Islet of Langerhans (tissue), 1 donor: ENCODE measurements at regions not wholly inside any gene's neighbourhood (a gene's known extent, or its start where the extent isn't known, plus 50 kb on each side); places are given as distances from the start of the nearest gene placed in this dataset.
"Not testable (repeated sequence)": the region's sequence is repeated elsewhere in the genome, so short reads cannot be mapped to it uniquely, and the experiment has no call there.

Experiments used
- FAIRE-seq: peaks from one replicate; lab custom pipeline; 2011; peaks lifted over from hg19 to GRCh38; lab: Jason Lieb, UNC

DNA sequence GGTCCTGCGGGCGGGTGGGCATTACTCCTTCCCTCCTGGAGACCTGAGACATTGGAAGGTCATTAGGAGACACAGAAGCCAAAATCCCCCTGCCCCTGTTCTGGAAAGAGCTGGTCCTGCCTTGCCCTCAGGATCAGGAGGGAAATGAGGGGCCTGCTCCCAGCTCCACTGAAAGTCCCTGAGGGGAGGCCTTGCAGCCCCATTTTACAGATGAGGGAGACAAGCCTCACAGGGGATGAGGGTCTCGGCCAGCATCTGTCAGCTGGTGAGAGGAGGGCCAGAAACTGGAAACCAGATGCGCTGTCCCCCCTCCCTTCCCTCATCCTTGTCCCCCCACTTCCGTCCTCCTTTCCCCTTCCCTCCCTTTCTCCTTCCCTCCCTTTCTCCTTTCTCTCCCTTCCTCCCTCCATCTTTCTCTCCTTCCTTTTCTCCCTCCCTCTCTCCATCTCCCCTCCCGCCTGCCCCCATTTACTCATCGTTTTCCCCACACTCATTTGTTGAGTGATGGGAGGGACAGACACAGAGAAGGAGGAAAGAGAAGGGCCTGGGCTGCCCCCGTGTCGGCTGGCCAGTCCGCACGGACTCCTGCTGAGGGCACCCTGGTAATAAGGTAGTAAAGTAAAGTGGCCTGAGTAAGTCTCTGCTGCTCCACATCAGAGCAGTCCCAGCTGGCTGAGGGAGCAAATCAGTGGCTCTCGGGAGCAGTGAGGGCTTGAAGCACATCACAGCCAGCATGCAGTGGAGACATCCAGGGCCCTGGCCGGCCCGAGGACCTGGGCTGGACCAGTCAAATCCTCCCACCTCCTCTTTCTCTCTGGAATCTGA lies 112.4 kb upstream of the ALDH1A3 start:
- FAIRE-seq: no peak

DNA sequence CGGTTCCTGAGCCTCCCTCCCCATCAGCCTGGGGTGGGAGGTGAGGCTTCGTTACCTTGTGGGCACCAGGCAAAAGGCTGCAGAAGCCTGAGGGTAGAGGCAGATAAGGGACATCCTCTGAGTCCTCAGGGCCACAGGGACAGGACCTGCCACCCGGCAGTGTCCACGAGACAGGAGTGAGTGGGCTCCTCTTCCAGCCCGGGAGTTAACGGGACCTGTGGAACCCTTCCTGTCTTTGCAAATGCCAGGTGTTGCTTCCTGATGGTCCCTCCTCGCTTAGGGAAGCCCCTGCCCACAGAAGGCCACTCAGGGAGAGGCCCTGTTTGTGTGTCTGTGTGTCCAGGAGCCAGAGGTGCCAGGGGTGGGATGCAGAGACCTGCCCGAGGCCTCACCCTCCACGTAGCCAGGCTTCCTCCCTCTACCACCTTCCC lies 111.1 kb upstream of the ALDH1A3 start:
- FAIRE-seq: no peak

DNA sequence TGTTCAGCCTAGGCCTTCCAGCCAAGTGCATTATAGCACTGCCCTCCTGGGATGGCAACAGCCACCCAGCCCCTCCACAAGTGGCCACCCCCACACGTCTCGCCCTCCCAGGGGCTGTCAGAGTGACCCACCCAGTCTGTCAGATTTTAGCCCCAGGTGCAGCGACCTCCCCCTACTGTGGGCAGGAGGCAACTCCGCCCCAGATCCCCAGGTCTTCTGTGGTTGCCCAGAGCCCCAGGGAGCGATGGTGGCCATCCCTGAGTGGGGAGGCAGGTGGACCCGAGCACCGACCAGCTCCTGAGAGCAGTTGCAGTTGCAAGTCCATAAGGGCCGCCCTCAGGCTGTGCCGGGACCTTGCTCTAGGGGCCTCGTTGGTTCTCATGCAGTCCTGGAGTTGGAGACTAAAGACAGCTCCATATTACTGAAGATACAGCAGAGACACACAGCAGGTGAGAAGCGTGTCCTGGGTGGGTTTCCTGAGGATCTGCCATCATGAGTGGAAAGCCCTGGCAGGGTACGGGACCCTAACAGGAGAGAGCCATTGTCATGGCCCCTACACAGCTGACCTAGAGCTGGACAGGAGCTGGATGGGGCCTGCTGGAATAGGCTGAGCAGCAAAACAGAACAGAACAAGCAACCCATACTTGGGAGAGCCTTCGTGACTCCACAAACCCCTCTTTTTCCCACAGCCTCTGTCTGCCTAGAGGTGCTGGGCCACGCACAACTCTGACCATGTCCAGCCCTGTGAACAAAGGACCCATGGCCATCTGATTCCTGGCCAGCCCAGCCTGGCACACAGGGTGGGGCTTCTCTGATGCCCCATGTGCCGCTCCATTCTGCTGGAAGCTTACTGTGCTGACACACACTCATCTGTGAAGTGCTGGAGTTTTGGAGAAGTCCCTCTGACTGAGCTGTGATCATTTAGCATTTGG lies 110.3 kb upstream of the ALDH1A3 start:
- no peak for FAIRE-seq

DNA sequence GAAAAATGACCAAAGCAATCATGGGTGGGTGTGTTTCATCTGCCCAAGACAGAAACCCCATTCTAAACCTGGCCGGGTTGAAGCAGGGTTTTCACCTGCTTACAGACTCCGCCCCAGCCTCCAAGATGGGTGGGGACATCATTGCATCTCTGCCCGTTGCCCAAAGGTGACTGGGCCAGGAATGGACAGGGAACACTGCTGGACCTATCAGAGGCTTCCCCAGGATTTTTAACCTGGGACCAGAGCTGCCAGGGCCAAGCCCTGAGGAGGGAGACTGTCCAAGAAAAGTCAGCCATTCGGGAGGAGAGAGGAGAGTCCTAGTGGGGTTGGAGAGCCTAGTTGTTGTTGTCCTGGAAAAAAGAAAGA lies 109.7 kb upstream of the ALDH1A3 start:
- no peak for FAIRE-seq

DNA sequence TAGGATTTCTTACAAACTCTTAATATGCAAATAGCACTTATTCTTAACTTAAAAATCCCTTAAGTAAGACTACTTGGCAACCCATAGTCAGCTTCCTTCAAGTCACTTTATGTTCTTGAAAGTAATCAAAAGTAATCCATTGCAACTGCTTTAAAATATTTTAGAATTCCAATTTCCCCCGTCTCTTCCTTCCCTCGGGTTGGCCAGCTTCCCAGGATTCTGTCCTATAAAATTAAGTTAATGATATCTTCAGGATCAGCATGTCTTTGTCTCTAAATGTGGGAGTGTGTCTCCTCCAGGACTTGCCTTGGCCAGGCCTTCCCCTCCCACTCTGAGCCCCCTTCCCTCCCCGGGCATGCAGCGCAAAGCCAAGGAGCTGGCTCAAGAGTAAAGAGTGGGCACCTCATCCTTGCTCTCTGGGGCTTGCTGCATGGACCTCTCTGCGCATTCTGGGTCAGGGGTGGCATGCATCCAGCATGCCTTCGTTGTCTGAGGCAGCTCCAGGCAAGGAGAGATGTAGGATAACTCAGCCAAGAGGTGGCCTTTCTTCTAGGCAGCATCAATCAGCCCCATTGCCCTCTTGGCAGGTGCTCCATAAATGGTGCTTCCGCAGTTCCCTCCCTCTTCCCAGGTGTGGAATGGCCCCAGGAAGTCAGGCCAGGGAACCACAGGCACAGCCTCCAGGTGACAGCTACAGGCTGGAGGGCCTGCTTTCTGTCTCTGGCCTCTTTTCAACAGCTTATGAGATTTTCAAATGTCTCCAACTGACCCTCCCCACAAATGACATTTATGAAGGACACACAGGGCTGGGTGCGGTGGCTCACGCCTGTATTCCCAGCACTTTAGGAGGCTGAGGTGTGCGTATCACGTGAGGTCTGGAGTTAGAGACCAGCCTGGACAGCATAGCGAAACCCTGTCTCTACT lies 108.7 kb upstream of the ALDH1A3 start:
- FAIRE-seq: no peak

DNA sequence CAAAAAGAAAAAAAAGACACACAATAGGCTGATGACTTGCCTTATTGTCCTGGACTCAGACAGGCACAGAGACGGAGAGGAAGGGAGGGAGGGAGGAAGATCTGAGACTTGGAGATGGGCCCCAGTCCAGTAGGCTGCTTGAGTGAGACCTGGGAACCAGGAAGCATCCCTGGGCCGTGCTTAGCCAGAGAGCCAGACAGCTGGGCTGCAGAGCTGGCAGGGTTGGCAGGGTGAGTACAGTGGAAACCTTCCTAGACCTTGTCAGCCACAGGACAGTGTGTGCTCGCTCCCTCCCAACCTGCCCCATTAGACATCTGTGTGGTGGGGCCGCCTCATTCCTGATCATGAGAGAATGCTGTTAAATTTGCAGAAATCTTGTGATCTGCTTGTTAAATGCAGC lies 107.9 kb upstream of the ALDH1A3 start:
- FAIRE-seq: no peak

DNA sequence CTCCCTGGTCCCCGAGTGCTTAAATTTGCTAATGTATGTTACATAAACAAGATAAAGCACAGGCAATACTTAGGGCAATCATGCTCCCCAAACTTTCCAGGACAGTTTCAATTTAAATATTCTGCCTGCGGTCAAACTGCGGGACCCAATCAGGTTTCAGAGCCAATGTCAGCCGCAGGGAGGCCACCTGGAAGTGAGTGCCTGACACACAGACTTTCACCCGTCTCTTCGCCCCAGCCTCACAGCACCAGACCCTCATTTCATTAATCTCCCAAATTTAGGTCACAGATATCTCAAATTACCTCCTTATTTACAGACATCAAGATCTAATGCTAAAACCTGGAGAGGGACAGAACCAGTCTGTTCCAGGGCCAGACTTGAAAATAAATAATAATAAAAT lies 107.2 kb upstream of the ALDH1A3 start:
- FAIRE-seq: no peak

DNA sequence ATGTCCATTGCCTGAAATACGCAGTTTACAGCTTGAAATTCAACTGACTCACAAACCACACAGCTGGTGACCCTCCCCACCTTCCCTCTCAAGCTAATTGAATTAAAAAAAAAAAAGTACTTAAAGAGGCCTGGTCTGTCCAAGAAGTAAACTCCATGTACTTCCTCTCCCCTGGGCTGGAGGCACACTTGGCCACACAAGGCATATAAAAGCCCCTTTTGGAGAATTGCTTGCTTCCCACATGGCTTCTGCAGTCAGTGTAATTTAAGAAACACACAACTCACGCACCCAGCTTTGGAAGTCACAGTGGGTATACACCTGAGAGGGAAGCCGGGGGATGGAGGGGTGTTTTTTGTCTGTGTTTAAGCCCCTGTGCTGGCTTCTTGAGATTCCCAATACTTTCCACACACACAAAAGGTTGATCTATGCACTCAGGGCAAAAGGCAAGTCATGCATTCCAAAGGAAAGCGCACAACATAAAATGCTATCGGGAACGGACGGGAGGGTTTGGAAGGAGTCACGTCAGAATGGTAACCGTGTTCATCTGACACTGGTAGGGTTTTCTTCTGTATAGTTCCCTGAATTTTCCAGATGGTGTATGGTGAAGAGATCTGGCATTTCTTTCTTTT lies 106.6 kb upstream of the ALDH1A3 start:
- FAIRE-seq: no peak

DNA sequence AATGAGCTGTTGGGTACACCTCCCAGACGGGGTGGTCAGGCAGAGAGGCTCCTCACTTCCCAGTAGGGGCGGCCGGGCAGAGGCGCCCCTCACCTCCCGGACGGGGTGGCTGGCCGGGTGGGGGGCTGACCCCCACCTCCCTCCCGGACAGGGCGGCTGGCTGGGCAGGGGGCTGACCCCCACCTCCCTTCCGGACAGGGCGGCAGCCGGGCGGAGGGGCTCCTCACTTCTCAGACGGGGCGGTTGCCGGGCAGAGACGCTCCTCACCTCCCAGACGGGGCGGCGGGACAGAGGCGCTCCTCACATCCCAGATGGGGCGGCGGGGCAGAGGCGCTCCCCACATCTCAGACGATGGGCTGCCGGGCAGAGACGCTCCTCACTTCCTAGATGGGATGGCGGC lies 105.6 kb upstream of the ALDH1A3 start:
- FAIRE-seq: not testable (repeated sequence)

DNA sequence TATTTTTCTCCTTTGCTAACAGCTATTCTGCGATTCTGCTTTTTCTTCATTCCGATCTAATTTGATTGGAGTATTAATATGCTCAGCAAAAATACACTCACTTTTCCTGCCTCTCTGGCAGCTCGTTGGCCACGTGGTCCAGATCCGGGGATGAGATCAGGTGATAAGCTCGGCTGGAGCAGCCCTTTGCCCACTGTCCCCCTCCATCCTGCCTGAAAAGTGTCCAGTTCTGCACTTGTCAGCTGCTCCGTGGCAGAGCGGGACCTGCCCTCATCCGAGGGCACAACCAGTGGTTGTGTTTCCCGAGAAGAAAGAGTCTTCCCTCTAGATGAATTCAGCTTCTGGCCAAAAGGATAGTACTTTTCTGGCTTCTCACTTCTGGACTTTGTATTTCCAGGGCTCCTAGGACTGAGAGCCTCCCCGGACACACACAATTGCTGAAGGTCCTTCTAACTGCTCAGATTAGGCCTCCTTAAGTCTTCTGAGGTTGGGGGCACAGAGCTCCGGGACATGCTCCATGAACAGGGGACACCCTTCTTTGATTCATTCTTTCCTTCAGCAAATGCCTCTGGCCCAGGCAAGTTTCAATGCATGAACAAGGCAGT lies 103.9 kb upstream of the ALDH1A3 start:
- FAIRE-seq: no peak

DNA sequence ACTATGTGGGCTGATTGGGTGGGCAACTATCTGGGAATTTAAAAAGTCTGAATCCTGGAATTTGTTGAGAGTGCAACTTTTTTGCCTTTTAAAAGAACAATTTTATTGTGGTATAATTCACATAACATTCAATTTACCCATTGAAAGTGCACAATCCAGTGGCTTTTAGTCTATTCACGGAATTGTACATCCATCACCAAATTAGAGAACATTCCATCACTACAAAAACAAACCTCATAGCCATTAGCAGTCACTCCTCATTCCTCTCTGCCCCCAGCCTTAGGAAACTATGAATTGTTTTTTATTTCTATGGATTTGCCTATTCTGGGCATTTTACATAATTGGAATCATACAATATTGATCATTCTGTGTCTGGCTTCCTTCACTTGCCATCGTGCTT lies 101.8 kb upstream of the ALDH1A3 start:
- no peak for FAIRE-seq

DNA sequence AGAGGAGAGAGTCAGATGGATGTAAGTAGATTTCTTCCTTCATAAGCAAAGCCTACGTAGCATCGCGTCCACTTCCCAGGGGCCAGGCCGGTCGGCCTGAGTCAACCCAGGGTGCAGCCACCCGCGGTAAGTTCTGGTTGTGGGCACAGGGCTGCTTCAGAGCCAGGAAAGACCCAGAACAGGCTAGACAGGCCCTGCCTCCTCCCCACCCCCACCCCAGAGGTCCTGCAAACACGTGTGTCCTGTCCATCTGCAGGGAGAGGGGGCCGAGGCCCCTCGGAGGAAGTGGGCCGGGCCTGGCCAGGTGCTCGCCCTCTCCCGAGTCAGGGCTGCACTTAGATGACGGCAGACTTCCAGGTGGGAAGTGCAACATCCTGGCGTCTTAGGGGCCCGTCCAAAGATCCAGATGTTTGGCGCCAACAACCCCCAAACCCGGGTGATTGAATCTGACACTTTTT lies 100.8 kb upstream of the ALDH1A3 start:
- FAIRE-seq: no peak

DNA sequence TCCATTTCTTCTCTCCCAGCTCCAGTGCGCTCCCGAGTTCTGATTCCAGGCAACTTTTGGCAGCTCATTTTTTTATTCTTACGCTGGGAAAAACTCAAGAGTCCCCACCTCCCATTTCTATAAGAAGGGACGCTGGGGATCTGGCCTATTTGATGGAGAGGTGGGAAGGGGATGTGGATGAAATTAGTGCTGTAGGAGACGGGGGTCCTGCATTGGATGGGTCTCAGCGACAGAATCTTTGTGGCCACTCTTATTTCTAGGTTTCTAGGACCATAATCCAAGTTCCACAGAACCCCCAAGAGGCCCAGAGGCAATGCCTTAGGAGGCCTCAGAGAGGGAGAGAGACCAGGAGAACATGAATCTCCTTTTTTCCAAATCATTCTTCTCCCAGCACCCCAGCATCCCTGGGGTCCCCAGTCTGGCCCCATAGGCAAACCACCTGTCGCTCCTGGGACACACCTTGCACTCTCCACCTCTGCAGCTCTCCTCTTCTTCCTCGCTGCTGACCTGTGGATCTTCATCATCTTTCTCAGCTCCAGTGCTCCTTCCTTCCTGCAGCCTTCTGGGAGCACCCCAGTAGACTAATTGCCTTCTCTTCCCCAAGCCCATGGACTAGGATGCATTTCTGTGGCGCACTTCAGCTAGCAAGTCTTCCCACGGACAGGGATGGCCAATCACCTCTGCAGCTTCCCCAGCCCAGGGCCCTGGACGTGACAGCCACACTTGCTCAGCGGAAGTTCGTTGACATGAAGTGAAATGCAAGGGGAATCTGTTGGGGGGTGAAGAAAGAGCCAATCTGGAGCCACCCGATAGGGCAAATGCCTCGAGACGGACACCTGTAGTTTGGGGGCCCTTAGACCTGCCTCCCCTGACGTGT lies 100.1 kb upstream of the ALDH1A3 start:
- no peak for FAIRE-seq

DNA sequence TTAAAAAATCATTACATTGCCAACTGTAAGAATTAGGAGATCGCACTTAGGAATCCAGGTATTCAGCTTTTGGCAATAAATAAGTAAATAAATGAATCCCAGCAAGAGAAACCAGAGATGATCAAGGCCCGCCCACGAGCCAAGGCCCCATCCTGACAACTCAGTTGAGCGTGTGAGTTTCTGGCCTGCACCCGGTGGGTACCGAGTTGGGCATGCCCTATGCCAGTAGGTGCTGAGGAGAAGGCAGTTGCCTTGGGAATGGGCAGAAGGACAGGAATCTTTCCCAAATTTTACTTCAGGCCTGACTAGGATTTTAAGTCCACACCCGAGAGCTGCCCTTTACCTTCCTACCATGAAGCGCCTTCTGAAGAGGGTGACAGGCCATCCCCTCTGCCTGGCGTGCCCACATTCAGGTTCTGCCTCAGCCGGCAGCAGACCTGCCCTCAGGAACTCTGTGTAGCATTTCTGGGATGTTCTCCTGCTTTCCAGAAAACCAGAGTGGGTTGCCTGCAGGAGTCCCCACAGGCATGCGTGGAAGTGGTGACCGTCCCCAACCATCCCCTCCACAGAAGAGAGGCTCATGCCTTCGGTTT lies 99.3 kb upstream of the ALDH1A3 start:
- FAIRE-seq: no peak

DNA sequence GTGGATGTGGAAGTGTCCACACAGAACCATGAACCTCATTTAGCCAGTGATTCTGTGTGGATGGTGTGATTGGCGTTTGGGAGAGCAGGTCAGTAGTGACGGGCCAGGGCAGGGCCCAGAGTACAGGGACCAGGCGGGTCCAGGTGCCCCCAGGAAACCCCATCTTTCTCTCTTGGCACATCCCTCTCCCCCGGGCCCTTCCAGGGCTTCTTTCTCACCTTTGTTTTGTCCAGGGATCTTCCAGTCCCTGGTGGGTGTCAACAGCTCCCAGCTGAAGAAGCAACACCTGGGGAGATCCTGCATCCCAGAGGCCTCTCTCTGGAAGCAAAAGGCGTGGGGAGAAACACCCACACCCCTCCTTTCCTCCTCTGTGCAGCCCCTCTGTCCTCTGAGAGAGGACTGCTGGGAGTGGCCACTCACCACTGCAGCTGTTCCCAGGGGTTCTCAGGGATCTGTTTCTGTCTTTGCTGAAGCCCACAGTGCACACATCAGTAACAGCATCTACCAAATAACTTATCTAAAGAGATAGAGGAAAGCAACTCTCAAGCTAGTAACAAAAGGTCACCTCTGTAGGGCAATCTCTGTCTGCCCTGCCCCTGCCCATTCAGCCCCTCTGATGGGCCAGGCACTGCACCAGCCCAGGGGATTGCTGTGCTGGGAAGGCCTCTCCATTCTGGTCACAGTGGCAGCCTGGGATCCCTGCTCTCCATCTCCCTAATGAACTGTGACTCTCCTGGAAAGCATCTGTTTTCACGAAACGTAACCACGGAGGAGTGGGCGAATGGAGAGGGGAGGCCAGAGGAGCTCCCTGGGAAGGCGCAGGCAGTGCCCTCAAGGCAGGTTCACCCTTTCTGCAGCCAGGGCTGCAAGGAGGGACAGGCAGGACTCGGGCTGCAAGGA lies 98.3 kb upstream of the ALDH1A3 start:
- FAIRE-seq: no peak

DNA sequence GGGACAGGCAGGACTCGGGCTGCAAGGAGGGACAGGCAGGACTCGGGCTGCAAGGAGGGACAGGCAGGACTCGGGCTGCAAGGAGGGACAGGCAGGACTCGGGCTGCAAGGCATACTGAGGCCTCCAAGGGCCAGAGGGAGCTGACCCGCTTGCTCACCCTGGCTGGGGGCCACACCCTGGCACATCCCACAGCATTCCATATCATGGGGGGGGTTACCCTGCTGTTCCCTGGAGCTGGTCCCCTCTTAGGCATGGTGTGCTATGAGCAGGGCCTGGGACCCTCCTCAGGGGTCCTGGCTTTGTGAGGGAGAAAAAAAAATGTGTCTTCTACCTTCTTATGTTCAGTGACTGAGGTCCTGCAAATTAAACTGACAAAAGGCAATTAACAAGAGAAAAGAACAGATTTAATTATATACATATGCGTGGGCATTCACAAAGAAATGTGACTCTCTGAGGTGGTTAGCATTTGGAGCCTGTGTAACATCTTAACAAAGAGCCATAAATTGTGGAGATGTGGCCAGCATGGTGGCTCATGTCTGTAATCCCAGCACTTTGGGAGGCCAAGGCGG lies 97.6 kb upstream of the ALDH1A3 start:
- FAIRE-seq: no peak

DNA sequence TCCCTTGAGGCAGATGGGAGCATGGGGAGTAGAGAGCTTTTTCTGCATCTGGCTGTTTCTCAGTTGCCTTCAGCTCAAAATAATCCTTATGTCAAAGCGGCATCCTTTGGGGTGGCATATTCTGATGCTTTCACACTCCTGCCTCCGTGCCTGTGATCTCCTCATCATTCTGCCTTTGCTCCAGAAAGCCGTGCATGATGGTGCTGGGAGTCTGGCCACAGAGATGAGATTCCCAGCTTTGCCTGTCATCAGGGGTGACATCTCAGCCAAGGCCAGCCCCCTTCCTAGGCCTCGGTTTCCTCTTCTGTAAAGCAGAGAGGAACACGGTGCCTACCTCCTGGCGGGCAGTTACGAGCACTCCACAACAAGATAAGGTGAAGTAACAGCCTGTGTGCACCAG lies 96.3 kb upstream of the ALDH1A3 start:
- FAIRE-seq: no peak

DNA sequence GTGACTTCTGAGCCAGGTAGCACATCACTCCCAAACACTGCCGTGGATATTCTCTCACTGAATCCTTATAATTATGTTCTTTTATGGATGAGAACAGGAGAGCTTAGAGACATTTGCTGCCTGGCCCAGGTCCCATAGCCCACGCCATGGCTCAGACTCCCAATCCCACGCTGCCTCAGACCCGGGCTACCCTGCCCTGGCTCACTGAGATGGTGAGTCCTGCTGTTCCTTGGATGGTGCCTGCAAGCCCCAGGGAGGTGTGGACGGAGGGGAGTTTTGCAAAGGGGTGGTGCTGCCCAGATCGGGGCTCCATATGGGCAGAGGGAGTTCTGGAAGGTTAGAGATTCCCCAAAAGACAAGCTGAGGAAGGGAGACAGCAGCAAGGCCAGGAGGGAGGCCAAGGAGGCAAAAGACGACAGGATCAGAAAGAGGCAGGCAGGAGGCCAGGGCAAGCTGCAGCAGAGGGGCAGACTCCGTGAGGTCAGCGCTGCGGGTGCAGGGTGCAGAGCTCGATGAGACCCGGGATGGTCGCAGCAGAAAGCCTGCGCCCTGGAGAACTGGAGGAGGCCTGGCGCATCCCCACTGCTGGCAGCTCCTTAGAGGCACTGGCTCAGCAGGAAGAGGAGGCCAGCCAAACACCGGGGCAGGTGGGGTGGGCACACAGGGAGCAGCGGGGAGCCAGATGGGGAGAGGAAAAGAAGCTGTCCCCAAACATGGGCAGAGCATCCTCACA lies 95.7 kb upstream of the ALDH1A3 start:
- no peak for FAIRE-seq
